Adrenal gland (tissue), 5 donors: ENCODE measurements at regions not wholly inside any gene's neighbourhood (a gene's known extent, or its start where the extent isn't known, plus 50 kb on each side); places are given as distances from the start of the nearest gene placed in this dataset.

Source experiments
- CTCF ChIP-seq, 6 experiments: fragments of 450-650 bp in 4 of 6; fragments of 200-600 bp in 2 of 6; sonication (generic) in 1 of 6; IDR thresholded peaks; 1 replicate in 5 of 6; 2 replicates in 1 of 6; pipeline versions ENCODE4 v1.5.1 to v1.8.0; 2016 to 2021; ENCODE audit warnings: antibody characterized with exemption in 6 of 6, mild to moderate bottlenecking in 2 of 6, moderate library complexity in 1 of 6
- POLR2A ChIP-seq, 2 donors: fragments of 450-650 bp; IDR thresholded peaks; one replicate each; pipeline ENCODE4 v1.6.1; 2017; ENCODE audit warnings: antibody characterized with exemption in 2 of 2, mild to moderate bottlenecking in 2 of 2, moderate library complexity in 1 of 2
- donor health status: DM: no; HTN: no; CAD: no.

GRCh38 chr13:67474115-67474514, 244.0 kb upstream of the PCDH9 start:
- TF ChIP-seq CTCF (IDR thresholded peaks at IDR 0.05) (no peak), POLR2A (IDR thresholded peaks at IDR 0.05) (no peak)
